ENCODE measurements at regions not wholly inside any gene's neighbourhood (a gene's known extent, or its start where the extent isn't known, plus 50 kb on each side); places are given as distances from the start of the nearest gene placed in this dataset.

GRCh38 chr6:44614396-44614795 is 226.9 kb downstream of the CDC5L start:
- H3K36me3 ChIP-seq (ENCODE audit: control insufficient read depth in 2 of 2, insufficient read depth in 1 of 2, low read length in 2 of 2): no peaks in the 10 kb centered on the region
- no peak overlapping the region for H3K27ac ChIP-seq (ENCODE audit: extremely low read depth, low read depth, low read length)
- CTCF ChIA-PET: interaction anchor here (0.6 to 1.2 kb wide), 4 partner anchors 16 to 1298 kb away, joined by 3 to 4 read pairs (median 4); no protein-coding TSS in a partner anchor
- no peak for TF ChIP-seq ZNF600 (tag by site-specific recombination; IDR thresholded peaks at IDR 0.05)
- no peak for TF ChIP-seq ZNF596 (tag by site-specific recombination; IDR thresholded peaks at IDR 0.05)
- TF ChIP-seq ZNF701 (tag by site-specific recombination; IDR thresholded peaks at IDR 0.05): no peak
- H3K9me3 ChIP-seq (ENCODE audit: control insufficient read depth, insufficient read depth, low read depth, low read length): no peaks in the 10 kb centered on the region
- POLR2A ChIA-PET: no interaction called here
- H3K4me3 ChIP-seq (ENCODE audit: low read depth, low read length): no peak overlapping the region
- H3K4me1 ChIP-seq (ENCODE audit: control insufficient read depth, insufficient read depth, low read length): no peaks in the 10 kb centered on the region

DNA sequence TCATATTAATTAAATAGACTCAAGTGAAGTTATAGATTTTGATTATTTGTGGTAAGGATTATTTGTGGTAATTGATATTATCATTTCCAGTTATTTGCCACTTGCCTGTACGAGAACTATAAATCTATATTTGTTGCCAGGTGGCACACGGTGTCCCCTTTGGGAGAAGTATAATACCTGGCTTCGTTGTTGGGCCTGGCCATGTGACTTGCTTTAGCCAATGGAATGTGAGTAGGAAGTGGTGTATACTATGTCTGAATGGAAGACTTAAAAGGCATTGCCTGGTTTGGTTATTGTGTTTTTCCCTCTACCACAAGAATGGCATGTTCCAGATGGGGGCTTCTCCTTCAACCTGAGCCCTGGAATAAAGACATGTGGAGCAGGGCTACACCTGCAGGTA is 228.1 kb downstream of the CDC5L start:
- TF ChIP-seq ZNF416 (tag by site-specific recombination; IDR thresholded peaks at IDR 0.05): no peak
- TF ChIP-seq ZNF214 (tag by site-specific recombination; IDR thresholded peaks at IDR 0.05; ENCODE audit: borderline replicate concordance): no peak
- TF ChIP-seq ZNF747 (tag by site-specific recombination; IDR thresholded peaks at IDR 0.05): no peak
- TF ChIP-seq, protein P1, sequence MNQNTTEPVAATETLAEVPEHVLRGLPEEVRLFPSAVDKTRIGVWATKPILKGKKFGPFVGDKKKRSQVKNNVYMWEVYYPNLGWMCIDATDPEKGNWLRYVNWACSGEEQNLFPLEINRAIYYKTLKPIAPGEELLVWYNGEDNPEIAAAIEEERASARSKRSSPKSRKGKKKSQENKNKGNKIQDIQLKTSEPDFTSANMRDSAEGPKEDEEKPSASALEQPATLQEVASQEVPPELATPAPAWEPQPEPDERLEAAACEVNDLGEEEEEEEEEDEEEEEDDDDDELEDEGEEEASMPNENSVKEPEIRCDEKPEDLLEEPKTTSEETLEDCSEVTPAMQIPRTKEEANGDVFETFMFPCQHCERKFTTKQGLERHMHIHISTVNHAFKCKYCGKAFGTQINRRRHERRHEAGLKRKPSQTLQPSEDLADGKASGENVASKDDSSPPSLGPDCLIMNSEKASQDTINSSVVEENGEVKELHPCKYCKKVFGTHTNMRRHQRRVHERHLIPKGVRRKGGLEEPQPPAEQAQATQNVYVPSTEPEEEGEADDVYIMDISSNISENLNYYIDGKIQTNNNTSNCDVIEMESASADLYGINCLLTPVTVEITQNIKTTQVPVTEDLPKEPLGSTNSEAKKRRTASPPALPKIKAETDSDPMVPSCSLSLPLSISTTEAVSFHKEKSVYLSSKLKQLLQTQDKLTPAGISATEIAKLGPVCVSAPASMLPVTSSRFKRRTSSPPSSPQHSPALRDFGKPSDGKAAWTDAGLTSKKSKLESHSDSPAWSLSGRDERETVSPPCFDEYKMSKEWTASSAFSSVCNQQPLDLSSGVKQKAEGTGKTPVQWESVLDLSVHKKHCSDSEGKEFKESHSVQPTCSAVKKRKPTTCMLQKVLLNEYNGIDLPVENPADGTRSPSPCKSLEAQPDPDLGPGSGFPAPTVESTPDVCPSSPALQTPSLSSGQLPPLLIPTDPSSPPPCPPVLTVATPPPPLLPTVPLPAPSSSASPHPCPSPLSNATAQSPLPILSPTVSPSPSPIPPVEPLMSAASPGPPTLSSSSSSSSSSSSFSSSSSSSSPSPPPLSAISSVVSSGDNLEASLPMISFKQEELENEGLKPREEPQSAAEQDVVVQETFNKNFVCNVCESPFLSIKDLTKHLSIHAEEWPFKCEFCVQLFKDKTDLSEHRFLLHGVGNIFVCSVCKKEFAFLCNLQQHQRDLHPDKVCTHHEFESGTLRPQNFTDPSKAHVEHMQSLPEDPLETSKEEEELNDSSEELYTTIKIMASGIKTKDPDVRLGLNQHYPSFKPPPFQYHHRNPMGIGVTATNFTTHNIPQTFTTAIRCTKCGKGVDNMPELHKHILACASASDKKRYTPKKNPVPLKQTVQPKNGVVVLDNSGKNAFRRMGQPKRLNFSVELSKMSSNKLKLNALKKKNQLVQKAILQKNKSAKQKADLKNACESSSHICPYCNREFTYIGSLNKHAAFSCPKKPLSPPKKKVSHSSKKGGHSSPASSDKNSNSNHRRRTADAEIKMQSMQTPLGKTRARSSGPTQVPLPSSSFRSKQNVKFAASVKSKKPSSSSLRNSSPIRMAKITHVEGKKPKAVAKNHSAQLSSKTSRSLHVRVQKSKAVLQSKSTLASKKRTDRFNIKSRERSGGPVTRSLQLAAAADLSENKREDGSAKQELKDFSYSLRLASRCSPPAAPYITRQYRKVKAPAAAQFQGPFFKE (tag by site-specific recombination; IDR thresholded peaks at IDR 0.05; ENCODE audit: borderline replicate concordance): no peak
- no peak for TF ChIP-seq MZF1 (tag by site-specific recombination; IDR thresholded peaks at IDR 0.05; ENCODE audit: borderline replicate concordance)
- ChIA-PET POLR2A (no interaction called here), CTCF (interaction anchor here (1.7 kb wide), 1 partner anchor 15 kb away, joined by 4 read pairs; no protein-coding TSS in a partner anchor)
- H3K27ac ChIP-seq (ENCODE audit: extremely low read depth, low read depth, low read length): no peak overlapping the region
- no peaks in the 10 kb centered on the region for H3K9me3 ChIP-seq (ENCODE audit: control insufficient read depth, insufficient read depth, low read depth, low read length)
- H3K4me3 ChIP-seq (ENCODE audit: low read depth, low read length): no peak overlapping the region
- no peaks in the 10 kb centered on the region for H3K36me3 ChIP-seq (ENCODE audit: control insufficient read depth in 2 of 2, insufficient read depth in 1 of 2, low read length in 2 of 2)
- no peaks in the 10 kb centered on the region for H3K4me1 ChIP-seq (ENCODE audit: control insufficient read depth, insufficient read depth, low read length)

- H3K9me3 ChIP-seq (ENCODE audit: control insufficient read depth, insufficient read depth, low read depth, low read length): no peaks in the 10 kb centered on the region
- no peak overlapping the region for H3K27ac ChIP-seq (ENCODE audit: extremely low read depth, low read depth, low read length)
- CTCF ChIA-PET: interaction anchor here (0.7 to 1.7 kb wide), 5 partner anchors 13 to 1313 kb away, joined by 3 to 4 read pairs (median 3); no protein-coding TSS in a partner anchor
- H3K4me3 ChIP-seq (ENCODE audit: low read depth, low read length): no peak overlapping the region
- POLR2A ChIA-PET: no interaction called here
- no peaks in the 10 kb centered on the region for H3K36me3 ChIP-seq (ENCODE audit: control insufficient read depth in 2 of 2, insufficient read depth in 1 of 2, low read length in 2 of 2)
- no peaks in the 10 kb centered on the region for H3K4me1 ChIP-seq (ENCODE audit: control insufficient read depth, insufficient read depth, low read length)
- no peak for TF ChIP-seq ZFP37 (tag by site-specific recombination; IDR thresholded peaks at IDR 0.05)
- no peak for TF ChIP-seq ZSCAN16 (tag by site-specific recombination; IDR thresholded peaks at IDR 0.05)
- TF ChIP-seq ZNF391 (tag by site-specific recombination; IDR thresholded peaks at IDR 0.05; ENCODE audit: borderline replicate concordance, low read depth): no peak
- TF ChIP-seq ZNF677 (tag by site-specific recombination; IDR thresholded peaks at IDR 0.05): no peak
- TF ChIP-seq, protein P2, sequence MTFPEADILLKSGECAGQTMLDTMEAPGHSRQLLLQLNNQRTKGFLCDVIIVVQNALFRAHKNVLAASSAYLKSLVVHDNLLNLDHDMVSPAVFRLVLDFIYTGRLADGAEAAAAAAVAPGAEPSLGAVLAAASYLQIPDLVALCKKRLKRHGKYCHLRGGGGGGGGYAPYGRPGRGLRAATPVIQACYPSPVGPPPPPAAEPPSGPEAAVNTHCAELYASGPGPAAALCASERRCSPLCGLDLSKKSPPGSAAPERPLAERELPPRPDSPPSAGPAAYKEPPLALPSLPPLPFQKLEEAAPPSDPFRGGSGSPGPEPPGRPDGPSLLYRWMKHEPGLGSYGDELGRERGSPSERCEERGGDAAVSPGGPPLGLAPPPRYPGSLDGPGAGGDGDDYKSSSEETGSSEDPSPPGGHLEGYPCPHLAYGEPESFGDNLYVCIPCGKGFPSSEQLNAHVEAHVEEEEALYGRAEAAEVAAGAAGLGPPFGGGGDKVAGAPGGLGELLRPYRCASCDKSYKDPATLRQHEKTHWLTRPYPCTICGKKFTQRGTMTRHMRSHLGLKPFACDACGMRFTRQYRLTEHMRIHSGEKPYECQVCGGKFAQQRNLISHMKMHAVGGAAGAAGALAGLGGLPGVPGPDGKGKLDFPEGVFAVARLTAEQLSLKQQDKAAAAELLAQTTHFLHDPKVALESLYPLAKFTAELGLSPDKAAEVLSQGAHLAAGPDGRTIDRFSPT (tag by site-specific recombination; IDR thresholded peaks at IDR 0.05): no peak
- TF ChIP-seq, protein P3, sequence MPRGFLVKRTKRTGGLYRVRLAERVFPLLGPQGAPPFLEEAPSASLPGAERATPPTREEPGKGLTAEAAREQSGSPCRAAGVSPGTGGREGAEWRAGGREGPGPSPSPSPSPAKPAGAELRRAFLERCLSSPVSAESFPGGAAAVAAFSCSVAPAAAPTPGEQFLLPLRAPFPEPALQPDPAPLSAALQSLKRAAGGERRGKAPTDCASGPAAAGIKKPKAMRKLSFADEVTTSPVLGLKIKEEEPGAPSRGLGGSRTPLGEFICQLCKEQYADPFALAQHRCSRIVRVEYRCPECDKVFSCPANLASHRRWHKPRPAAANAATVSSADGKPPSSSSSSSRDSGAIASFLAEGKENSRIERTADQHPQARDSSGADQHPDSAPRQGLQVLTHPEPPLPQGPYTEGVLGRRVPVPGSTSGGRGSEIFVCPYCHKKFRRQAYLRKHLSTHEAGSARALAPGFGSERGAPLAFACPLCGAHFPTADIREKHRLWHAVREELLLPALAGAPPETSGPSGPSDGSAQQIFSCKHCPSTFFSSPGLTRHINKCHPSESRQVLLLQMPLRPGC (tag by site-specific recombination; IDR thresholded peaks at IDR 0.05): no peak
- no peak for TF ChIP-seq ZNF501 (tag by site-specific recombination; IDR thresholded peaks at IDR 0.05)
- TF ChIP-seq ZFHX2 (tag by site-specific recombination; conservative IDR thresholded peaks at IDR 0.05): no peak
- no peak for TF ChIP-seq ZNF654 (tag by site-specific recombination; IDR thresholded peaks at IDR 0.05; ENCODE audit: low read depth)
- TF ChIP-seq, protein P4, sequence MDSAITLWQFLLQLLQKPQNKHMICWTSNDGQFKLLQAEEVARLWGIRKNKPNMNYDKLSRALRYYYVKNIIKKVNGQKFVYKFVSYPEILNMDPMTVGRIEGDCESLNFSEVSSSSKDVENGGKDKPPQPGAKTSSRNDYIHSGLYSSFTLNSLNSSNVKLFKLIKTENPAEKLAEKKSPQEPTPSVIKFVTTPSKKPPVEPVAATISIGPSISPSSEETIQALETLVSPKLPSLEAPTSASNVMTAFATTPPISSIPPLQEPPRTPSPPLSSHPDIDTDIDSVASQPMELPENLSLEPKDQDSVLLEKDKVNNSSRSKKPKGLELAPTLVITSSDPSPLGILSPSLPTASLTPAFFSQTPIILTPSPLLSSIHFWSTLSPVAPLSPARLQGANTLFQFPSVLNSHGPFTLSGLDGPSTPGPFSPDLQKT (IDR thresholded peaks at IDR 0.05; ENCODE audit: borderline replicate concordance, low read depth, low read length): no peak
- TF ChIP-seq ZFP3 (tag by site-specific recombination; IDR thresholded peaks at IDR 0.05; ENCODE audit: low read depth): no peak
- TF ChIP-seq ZNF423 (tag by site-specific recombination; IDR thresholded peaks at IDR 0.05): no peak
- TF ChIP-seq EGR2 (tag by site-specific recombination; IDR thresholded peaks at IDR 0.05; ENCODE audit: low read depth): no peak
- no peak for TF ChIP-seq ZNF596 (tag by site-specific recombination; IDR thresholded peaks at IDR 0.05)
These were observed 229.9 kb downstream of the CDC5L start for GRCh38 chr6:44617416-44617815.
